Spleen (tissue), 11 donors: ENCODE measurements at regions not wholly inside any gene's neighbourhood (a gene's known extent, or its start where the extent isn't known, plus 50 kb on each side); places are given as distances from the start of the nearest gene placed in this dataset.

Experiments used
- DNase-seq: peaks from one replicate; pipeline ENCODE4 v3.0.0-alpha.2; 2020
- H3K27ac ChIP-seq, 8 donors: fragments of 200-600 bp; sonication (generic) in 7 of 8; 1 replicate in 4 of 8; 2 replicates in 4 of 8; pipeline versions ENCODE4 v1.5.0 to v1.8.0; 2016 to 2021; ENCODE audit warnings: inconsistent platforms in 4 of 8, mild to moderate bottlenecking in 4 of 8, moderate library complexity in 1 of 8
- H3K27me3 ChIP-seq, 7 donors: fragments of 200-600 bp; sonication (generic) in 6 of 7; replicated peaks in 1 of 7; 1 replicate in 4 of 7; 2 replicates in 3 of 7; pipeline versions ENCODE4 v1.5.0 to v1.8.0; 2016 to 2021; ENCODE audit warnings: inconsistent platforms in 3 of 7, mild to moderate bottlenecking in 1 of 7
- H3K36me3 ChIP-seq, 6 donors: fragments of 200-600 bp; sonication (generic) in 5 of 6; 1 replicate in 4 of 6; 2 replicates in 2 of 6; pipeline versions ENCODE4 v1.5.0 to v1.8.0; 2016 to 2021; ENCODE audit warnings: inconsistent platforms in 2 of 6
- H3K4me1 ChIP-seq, 6 donors: fragments of 200-600 bp; sonication (generic) in 5 of 6; 1 replicate in 3 of 6; 2 replicates in 3 of 6; pipeline versions ENCODE4 v1.5.0 to v1.8.0; 2016 to 2021; ENCODE audit warnings: inconsistent platforms in 3 of 6
- H3K4me3 ChIP-seq, 8 donors: fragments of 200-600 bp; sonication (generic) in 7 of 8; 1 replicate in 4 of 8; 2 replicates in 4 of 8; pipeline versions ENCODE4 v1.5.0 to v1.8.0; 2016 to 2021; ENCODE audit warnings: inconsistent platforms in 4 of 8, mild to moderate bottlenecking in 4 of 8, moderate library complexity in 2 of 8
- H3K9me3 ChIP-seq, 8 donors: fragments of 200-600 bp; sonication (generic) in 7 of 8; 1 replicate in 4 of 8; 2 replicates in 4 of 8; pipeline versions ENCODE4 v1.5.0 to v1.8.0; 2016 to 2021; ENCODE audit warnings: inconsistent platforms in 4 of 8
- POLR2A ChIP-seq, 3 donors: fragments of 450-650 bp; IDR thresholded peaks; one replicate each; pipeline ENCODE4 v1.5.1; 2017; ENCODE audit warnings: antibody characterized with exemption in 3 of 3, mild to moderate bottlenecking in 1 of 3
- POLR2AphosphoS5 ChIP-seq, 3 donors: sonication (generic); formaldehyde crosslinking; IDR thresholded peaks; one replicate each; pipeline ENCODE4 v1.5.1; 2017; ENCODE audit warnings: antibody characterized with exemption in 3 of 3
- whole genome bisulfite sequencing, 5 donors: extraction: QIAGEN DNeasy Blood & Tissue Kit in 3 of 5; methylation state at CpG; one replicate each; pipeline versions ENCODE4 v1.1.5 to v1.1.7; 2013 to 2018; 5-methylcytosine and 5-hydroxymethylcytosine counted together
- intact Hi-C: fragments of 100-400 bp; cut with DNase I; formaldehyde crosslinking; loops from one replicate; pipeline ENCODE4 v1.15.0; 2023; ENCODE audit warnings: low total_unique reads
- TF ChIP-seq, protein P1 (sequence below), 11 experiments: fragments of 200-600 bp in 7 of 11; fragments of 450-650 bp in 4 of 11; sonication (generic) in 4 of 11; IDR thresholded peaks in 8 of 11; conservative IDR thresholded peaks in 3 of 11; 1 replicate in 7 of 11; 2 replicates in 4 of 11; pipeline versions ENCODE4 v1.4.0 to v1.8.0; 2016 to 2021; ENCODE audit warnings: antibody characterized with exemption in 11 of 11, inconsistent platforms in 4 of 11, mild to moderate bottlenecking in 1 of 11
- donor health status: healthy with polysubstance abuse.
- donor health status: DM: no; HTN: no; CAD: no; lungs with moderate emphysema.
- donor health status: DM: no; HTN: no; CAD: no.
- donor health status: Bipolar disorder and iron deficiency.
- donor health status: healthy.
- donor health status: DM: no; HTN: no; CAD: no.
- donor health status: DM: yes; HTN: yes; CAD: no.

GRCh38 chr15:85878828-85879225, 84.1 kb upstream of the KLHL25 start:
- H3K27me3 ChIP-seq = peaks cover 0 to 76% (median 5%) of the 10 kb centered on the region in 7 donors
- 5 to 12% (median 6%) methylated on average over 3 of the region's 3 CpGs for WGBS, 5 donors
- H3K27ac ChIP-seq = no peak overlapping the region
- no peak overlapping the region for H3K4me3 ChIP-seq
- DNase-seq = no peak
- intact Hi-C loops = no loop called here
- H3K36me3 ChIP-seq = no peaks in the 10 kb centered on the region
- no peaks in the 10 kb centered on the region for H3K4me1 ChIP-seq
- TF ChIP-seq POLR2AphosphoS5 (IDR thresholded peaks at IDR 0.05) (no peak), POLR2A (IDR thresholded peaks at IDR 0.05) (no peak)
- TF ChIP-seq, protein P1, sequence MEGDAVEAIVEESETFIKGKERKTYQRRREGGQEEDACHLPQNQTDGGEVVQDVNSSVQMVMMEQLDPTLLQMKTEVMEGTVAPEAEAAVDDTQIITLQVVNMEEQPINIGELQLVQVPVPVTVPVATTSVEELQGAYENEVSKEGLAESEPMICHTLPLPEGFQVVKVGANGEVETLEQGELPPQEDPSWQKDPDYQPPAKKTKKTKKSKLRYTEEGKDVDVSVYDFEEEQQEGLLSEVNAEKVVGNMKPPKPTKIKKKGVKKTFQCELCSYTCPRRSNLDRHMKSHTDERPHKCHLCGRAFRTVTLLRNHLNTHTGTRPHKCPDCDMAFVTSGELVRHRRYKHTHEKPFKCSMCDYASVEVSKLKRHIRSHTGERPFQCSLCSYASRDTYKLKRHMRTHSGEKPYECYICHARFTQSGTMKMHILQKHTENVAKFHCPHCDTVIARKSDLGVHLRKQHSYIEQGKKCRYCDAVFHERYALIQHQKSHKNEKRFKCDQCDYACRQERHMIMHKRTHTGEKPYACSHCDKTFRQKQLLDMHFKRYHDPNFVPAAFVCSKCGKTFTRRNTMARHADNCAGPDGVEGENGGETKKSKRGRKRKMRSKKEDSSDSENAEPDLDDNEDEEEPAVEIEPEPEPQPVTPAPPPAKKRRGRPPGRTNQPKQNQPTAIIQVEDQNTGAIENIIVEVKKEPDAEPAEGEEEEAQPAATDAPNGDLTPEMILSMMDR (IDR thresholded peaks at IDR 0.05 in 8 of 11, conservative IDR thresholded peaks at IDR 0.05 in 3 of 11) = no peak
- peaks cover 0 to 3% (median 0%) of the 10 kb centered on the region in 8 donors for H3K9me3 ChIP-seq

DNA sequence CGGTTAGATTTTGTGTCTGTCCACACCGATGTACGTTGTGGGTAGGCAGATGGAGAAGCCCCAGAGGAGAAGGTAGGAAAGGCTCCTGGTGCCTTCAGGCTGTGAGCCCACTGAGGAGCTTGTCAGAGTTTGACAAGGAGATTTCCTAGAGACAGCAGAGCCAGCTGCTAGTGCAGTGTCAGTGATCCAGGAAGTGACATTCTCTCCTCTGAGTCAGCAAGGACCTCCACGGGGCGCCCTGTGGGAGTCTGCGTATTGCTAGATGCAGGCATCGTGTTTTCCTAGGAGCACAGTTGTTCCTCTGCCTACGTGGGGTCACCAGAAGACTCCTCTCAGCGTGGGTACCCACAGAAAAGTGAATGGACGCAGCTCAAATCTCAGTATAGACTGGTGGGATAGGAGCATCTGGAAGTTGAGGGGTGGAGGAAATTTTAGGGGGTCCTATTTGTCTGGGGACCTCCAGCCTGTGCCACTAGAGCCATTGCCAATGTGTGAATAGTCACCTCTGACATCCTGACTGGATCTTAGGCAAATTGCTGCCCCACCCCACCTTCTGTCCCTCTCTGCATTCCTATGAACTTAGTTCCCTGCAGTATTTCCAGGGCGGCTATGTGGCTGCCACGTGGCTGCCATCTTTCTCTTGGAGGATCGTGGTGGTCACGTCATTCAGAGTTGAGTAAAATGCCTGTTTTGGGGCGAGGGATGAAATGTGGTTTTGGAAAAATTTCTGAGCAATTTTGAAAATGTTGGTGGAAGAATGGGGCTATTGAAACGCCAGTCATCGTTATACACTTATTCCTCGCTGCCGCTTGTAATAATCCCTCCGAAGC, 84.8 kb upstream of the KLHL25 start:
- intact Hi-C loops = no loop called here
- TF ChIP-seq, protein P1 (IDR thresholded peaks at IDR 0.05 in 8 of 11, conservative IDR thresholded peaks at IDR 0.05 in 3 of 11) = no peak
- TF ChIP-seq POLR2AphosphoS5 (IDR thresholded peaks at IDR 0.05) (no peak), POLR2A (IDR thresholded peaks at IDR 0.05) (no peak)
- WGBS, 5 donors = 46 to 51% (median 50%) methylated on average over 20 of the region's 20 CpGs

DNA sequence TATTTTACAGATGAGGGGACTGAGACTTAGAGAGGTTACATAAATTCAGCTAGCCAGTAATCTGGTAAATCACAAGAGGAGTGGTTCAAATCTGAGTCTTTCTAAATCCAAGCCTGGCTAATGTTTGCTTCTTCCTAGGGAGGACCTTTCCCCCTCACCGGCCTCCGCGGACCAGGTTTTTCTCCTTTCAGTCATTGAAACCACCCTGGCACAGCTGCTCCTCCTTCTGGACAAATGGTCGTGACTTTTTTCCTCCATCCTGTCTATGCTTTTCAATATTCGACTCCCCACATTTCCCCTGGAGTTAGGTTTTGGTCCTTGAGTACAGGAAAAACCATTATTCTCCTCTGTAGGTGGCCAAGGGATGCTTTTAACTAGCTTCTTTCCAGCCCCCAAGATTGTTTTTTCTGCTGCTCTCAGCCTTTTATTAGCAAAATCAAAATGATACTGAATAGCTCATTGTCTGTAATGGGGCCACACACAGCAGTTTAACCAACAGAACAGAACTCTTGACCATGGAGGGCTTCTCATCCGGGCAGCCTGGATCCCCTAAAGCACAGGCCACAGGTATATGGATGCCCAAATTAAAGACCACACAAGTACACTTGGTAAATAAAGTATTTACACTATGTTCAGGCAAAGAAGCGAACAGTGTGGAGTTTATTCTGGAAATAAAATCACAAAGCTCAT, 85.9 kb upstream of the KLHL25 start:
- Histone ChIP-seq H3K9me3 (peaks cover 0 to 3% (median 0%) of the 10 kb centered on the region in 8 donors), H3K4me1 (no peaks in the 10 kb centered on the region), H3K27ac (no peak overlapping the region), H3K4me3 (no peak overlapping the region), H3K27me3 (peaks cover 0 to 78% (median 5%) of the 10 kb centered on the region in 7 donors), H3K36me3 (no peaks in the 10 kb centered on the region)
- intact Hi-C loops = no loop called here
- DNase-seq = no peak
- 48 to 58% (median 50%) methylated on average over 7 of the region's 7 CpGs for WGBS, 5 donors
- no peak for TF ChIP-seq POLR2AphosphoS5 (IDR thresholded peaks at IDR 0.05)
- TF ChIP-seq POLR2A (IDR thresholded peaks at IDR 0.05) = no peak
- TF ChIP-seq, protein P1 (IDR thresholded peaks at IDR 0.05 in 8 of 11, conservative IDR thresholded peaks at IDR 0.05 in 3 of 11) = no peak

More for the DNA sequence above, 84.8 kb upstream of the KLHL25 start:
- Histone ChIP-seq H3K4me3 (no peak overlapping the region), H3K36me3 (no peaks in the 10 kb centered on the region), H3K27ac (no peak overlapping the region), H3K4me1 (no peaks in the 10 kb centered on the region), H3K27me3 (peaks cover 0 to 76% (median 5%) of the 10 kb centered on the region in 7 donors), H3K9me3 (peaks cover 0 to 3% (median 0%) of the 10 kb centered on the region in 8 donors)
- no peak for DNase-seq

DNA sequence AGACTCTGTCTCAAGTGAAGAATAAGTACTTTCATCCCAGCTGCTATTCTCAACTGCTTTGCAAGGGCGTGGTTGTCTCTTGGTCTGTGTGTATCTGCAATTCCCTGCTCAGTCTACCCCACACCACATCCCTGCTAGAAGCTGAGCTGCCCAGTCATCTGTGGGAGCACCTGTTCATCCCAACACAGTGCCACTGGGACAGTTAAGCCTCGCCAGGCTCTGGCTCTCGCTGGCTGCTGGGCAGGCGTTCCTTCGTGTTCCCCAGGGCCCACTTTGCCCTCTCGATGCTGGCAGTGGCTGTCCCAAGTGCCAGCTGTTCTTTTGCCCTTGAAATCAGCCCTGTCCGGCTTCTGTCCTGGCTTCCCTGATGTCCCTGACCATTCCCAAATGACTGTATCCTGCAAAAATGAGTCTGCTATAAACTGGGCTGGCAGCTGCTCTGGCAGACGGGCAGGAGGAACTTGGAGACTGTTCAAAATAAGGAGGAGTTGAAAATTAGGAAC, 91.6 kb upstream of the KLHL25 start:
- Histone ChIP-seq H3K27ac (no peak overlapping the region), H3K36me3 (no peaks in the 10 kb centered on the region), H3K4me3 (no peak overlapping the region), H3K9me3 (peaks cover 0 to 3% (median 0%) of the 10 kb centered on the region in 8 donors), H3K4me1 (no peaks in the 10 kb centered on the region), H3K27me3 (peaks cover 0 to 47% (median 0%) of the 10 kb centered on the region in 7 donors)
- TF ChIP-seq, protein P1 (IDR thresholded peaks at IDR 0.05 in 8 of 11, conservative IDR thresholded peaks at IDR 0.05 in 3 of 11) = no peak
- TF ChIP-seq POLR2A (IDR thresholded peaks at IDR 0.05) (no peak), POLR2AphosphoS5 (IDR thresholded peaks at IDR 0.05) (no peak)
- 53 to 75% (median 62%) methylated on average over 8 of the region's 8 CpGs for WGBS, 5 donors
- no peak for DNase-seq
- intact Hi-C loops = no loop called here
